ENCODE measurements at regions not wholly inside any gene's neighbourhood (a gene's known extent, or its start where the extent isn't known, plus 50 kb on each side); places are given as distances from the start of the nearest gene placed in this dataset.

DNA sequence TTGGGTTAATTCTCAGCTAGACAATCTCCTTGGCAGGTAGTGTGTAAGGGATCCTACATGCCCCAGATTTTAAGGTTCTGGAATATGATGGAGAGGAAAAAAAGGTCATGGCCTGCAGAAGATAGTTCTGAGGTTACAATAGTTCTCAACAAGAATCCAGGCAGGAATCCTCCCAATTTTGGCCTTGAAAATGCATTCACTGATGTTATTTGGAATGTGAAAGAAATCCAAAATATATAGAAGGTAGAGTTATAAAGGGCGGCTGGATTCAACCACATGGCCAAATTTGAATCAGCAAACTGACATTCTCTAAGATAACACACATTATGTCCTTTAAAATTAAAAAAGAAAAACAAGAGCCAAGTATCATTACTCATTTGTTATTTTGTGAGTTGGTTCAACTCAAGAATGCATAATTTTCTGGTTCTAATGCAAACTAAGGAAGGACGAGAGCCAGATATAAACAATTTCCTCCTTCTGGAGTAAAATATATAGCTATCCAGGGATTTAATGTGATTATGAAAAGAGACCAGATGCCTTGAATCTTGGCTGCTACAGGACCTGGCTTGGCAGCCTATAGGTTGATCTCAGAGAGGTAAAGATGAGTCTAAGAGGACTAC is 177.0 kb upstream of the G2E3 start:
- Histone ChIP-seq H3F3A (replicated peaks; ENCODE audit: insufficient read depth) (no peaks in the 10 kb centered on the region), H3K27ac (ENCODE audit: low read depth in 2 of 2, low read length in 1 of 2) (no peak overlapping the region), H3K27me3 (ENCODE audit: insufficient read depth) (no peaks in the 10 kb centered on the region; the same call in 1 of the 2 replicates), H3K4me1 (ENCODE audit: control insufficient read depth in 1 of 2, insufficient read depth in 2 of 2, low read depth in 1 of 2, low read length in 1 of 2) (no peaks in the 10 kb centered on the region), H3K79me2 (ENCODE audit: insufficient read depth) (no peaks in the 10 kb centered on the region), H4K20me1 (ENCODE audit: insufficient read depth) (no peaks in the 10 kb centered on the region), H3K9me2 (no peaks in the 10 kb centered on the region), H2AFZ (ENCODE audit: low read depth) (no peak overlapping the region), H3K4me3 (ENCODE audit: low read depth in 2 of 2, low read length in 1 of 2) (no peak overlapping the region), H3K36me3 (replicated peaks in 1 of 2; ENCODE audit: control insufficient read depth in 1 of 2, insufficient read depth in 2 of 2, low read length in 1 of 2) (no peaks in the 10 kb centered on the region), H3K9me3 (no peaks in the 10 kb centered on the region), H3K9ac (no peak overlapping the region), H3K4me2 (no peak overlapping the region)
- ChIA-PET CTCF (no interaction called here), POLR2A (no interaction called here)
- TF ChIP-seq EP300 (IDR thresholded peaks at IDR 0.05; ENCODE audit: borderline replicate concordance in 1 of 2, low read depth in 1 of 2, low read length in 1 of 2) (no peak), GATA2 (CRISPR knock-in tag; IDR thresholded peaks at IDR 0.05) (no peak), NFIC (IDR thresholded peaks at IDR 0.05; ENCODE audit: borderline replicate concordance) (no peak)
- 3% methylated on average over 2 of the region's 2 CpGs for WGBS (ENCODE audit: low lambda C conversion rate)
- no peak for DNase-seq

DNA sequence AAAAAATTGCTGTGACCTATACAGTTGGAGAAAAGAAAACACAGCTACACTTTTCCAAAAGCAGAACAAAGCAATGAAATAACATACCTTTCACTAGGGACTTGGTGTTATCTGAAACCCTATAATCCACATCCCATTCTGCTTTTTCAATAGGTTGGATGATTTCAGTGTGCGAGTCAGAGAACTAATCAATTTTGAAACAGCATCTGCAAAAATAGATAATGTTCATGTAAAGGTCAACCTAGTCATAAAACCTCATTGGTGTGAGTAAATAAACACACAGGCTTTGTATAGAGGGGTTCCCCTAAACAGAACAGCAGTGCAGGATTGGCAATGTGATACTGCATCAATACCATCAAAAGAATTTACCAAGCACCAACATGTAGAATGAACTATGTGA is 173.0 kb upstream of the G2E3 start:
- Histone ChIP-seq H3K27ac (ENCODE audit: low read depth in 2 of 2, low read length in 1 of 2) (no peak overlapping the region), H3K79me2 (ENCODE audit: insufficient read depth) (no peaks in the 10 kb centered on the region), H3K9me3 (no peaks in the 10 kb centered on the region), H3K4me1 (ENCODE audit: control insufficient read depth in 1 of 2, insufficient read depth in 2 of 2, low read depth in 1 of 2, low read length in 1 of 2) (no peaks in the 10 kb centered on the region), H3K9ac (no peak overlapping the region), H3F3A (replicated peaks; ENCODE audit: insufficient read depth) (no peaks in the 10 kb centered on the region), H3K4me2 (no peak overlapping the region), H2AFZ (ENCODE audit: low read depth) (no peak overlapping the region), H4K20me1 (ENCODE audit: insufficient read depth) (no peaks in the 10 kb centered on the region), H3K4me3 (ENCODE audit: low read depth in 2 of 2, low read length in 1 of 2) (no peak overlapping the region), H3K36me3 (replicated peaks in 1 of 2; ENCODE audit: control insufficient read depth in 1 of 2, insufficient read depth in 2 of 2, low read length in 1 of 2) (no peaks in the 10 kb centered on the region), H3K9me2 (no peaks in the 10 kb centered on the region), H3K27me3 (ENCODE audit: insufficient read depth) (peaks cover 3% of the 10 kb centered on the region; the same call in 1 of the 2 replicates)
- CTCF ChIA-PET, result no interaction called here
- DNase-seq, result no peak
- 0% methylated on average over 1 of the region's 1 CpG for WGBS (ENCODE audit: low lambda C conversion rate)
- POLR2A ChIA-PET, result no interaction called here
- TF ChIP-seq JUND (IDR thresholded peaks at IDR 0.05) (no peak), TEAD4 (IDR thresholded peaks at IDR 0.05; ENCODE audit: borderline replicate concordance, insufficient read depth) (no peak), GABPA (IDR thresholded peaks at IDR 0.05; ENCODE audit: low read depth) (no peak), EZH2phosphoT487 (IDR thresholded peaks at IDR 0.05; ENCODE audit: borderline replicate concordance, low read depth) (no peak), NRF1 (IDR thresholded peaks at IDR 0.05; ENCODE audit: low read depth, low read length) (no peak), NFIC (IDR thresholded peaks at IDR 0.05; ENCODE audit: borderline replicate concordance) (no peak), MEF2A (IDR thresholded peaks at IDR 0.05; ENCODE audit: borderline replicate concordance, low read depth) (no peak), ELF1 (IDR thresholded peaks at IDR 0.05) (no peak), TCF12 (IDR thresholded peaks at IDR 0.05) (no peak), YY1 (IDR thresholded peaks at IDR 0.05; ENCODE audit: low read depth) (no peak), FOSL2 (IDR thresholded peaks at IDR 0.05; ENCODE audit: borderline replicate concordance, low read depth) (no peak)
- TF ChIP-seq, protein P1, sequence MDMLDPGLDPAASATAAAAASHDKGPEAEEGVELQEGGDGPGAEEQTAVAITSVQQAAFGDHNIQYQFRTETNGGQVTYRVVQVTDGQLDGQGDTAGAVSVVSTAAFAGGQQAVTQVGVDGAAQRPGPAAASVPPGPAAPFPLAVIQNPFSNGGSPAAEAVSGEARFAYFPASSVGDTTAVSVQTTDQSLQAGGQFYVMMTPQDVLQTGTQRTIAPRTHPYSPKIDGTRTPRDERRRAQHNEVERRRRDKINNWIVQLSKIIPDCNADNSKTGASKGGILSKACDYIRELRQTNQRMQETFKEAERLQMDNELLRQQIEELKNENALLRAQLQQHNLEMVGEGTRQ (IDR thresholded peaks at IDR 0.05; ENCODE audit: borderline replicate concordance, low read depth, low read length), result no peak
- TF ChIP-seq, protein P2, sequence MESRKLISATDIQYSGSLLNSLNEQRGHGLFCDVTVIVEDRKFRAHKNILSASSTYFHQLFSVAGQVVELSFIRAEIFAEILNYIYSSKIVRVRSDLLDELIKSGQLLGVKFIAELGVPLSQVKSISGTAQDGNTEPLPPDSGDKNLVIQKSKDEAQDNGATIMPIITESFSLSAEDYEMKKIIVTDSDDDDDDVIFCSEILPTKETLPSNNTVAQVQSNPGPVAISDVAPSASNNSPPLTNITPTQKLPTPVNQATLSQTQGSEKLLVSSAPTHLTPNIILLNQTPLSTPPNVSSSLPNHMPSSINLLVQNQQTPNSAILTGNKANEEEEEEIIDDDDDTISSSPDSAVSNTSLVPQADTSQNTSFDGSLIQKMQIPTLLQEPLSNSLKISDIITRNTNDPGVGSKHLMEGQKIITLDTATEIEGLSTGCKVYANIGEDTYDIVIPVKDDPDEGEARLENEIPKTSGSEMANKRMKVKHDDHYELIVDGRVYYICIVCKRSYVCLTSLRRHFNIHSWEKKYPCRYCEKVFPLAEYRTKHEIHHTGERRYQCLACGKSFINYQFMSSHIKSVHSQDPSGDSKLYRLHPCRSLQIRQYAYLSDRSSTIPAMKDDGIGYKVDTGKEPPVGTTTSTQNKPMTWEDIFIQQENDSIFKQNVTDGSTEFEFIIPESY (IDR thresholded peaks at IDR 0.05; ENCODE audit: borderline replicate concordance, low read depth), result no peak
- TF ChIP-seq, protein P3, sequence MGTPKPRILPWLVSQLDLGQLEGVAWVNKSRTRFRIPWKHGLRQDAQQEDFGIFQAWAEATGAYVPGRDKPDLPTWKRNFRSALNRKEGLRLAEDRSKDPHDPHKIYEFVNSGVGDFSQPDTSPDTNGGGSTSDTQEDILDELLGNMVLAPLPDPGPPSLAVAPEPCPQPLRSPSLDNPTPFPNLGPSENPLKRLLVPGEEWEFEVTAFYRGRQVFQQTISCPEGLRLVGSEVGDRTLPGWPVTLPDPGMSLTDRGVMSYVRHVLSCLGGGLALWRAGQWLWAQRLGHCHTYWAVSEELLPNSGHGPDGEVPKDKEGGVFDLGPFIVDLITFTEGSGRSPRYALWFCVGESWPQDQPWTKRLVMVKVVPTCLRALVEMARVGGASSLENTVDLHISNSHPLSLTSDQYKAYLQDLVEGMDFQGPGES (IDR thresholded peaks at IDR 0.05; ENCODE audit: low read depth, low read length), result no peak

Measured in SK-N-SH (cell line).